Small intestine (tissue), 7 donors: ENCODE measurements at regions not wholly inside any gene's neighbourhood (a gene's known extent, or its start where the extent isn't known, plus 50 kb on each side); places are given as distances from the start of the nearest gene placed in this dataset.
A peak's percentile ranks its signal among the peaks of the same experiment; 100 is the strongest.

Source experiments
- DNase-seq, 2 donors: peaks; one replicate each; pipeline versions ENCODE4 v3.0.0 to v3.0.0-alpha.2; 2013
- FAIRE-seq: peaks from 2 replicates; lab custom pipeline; 2012; peaks lifted over from hg19 to GRCh38; lab: Jason Lieb, UNC
- H3K27ac ChIP-seq, 3 donors: one replicate each; pipeline ENCODE4 v1.5.1; 2013; ENCODE audit warnings: low read length in 2 of 3, mild to moderate bottlenecking in 2 of 3, control low read depth in 1 of 3, inconsistent platforms in 1 of 3, low read depth in 1 of 3, moderate library complexity in 1 of 3
- H3K27me3 ChIP-seq, 3 donors: one replicate each; pipeline ENCODE4 v1.6.1; 2013; ENCODE audit warnings: low read length in 3 of 3, inconsistent platforms in 1 of 3; ENCODE audit not compliant: control insufficient read depth in 3 of 3, insufficient read depth in 3 of 3
- H3K36me3 ChIP-seq, 3 donors: one replicate each; pipeline ENCODE4 v1.6.1; 2013; ENCODE audit warnings: low read length in 3 of 3, inconsistent platforms in 1 of 3, low read depth in 1 of 3, mild to moderate bottlenecking in 1 of 3, moderate library complexity in 1 of 3; ENCODE audit not compliant: control insufficient read depth in 3 of 3, insufficient read depth in 2 of 3
- H3K4me1 ChIP-seq, 3 donors: one replicate each; pipeline ENCODE4 v1.6.1; 2013; ENCODE audit warnings: low read length in 2 of 3, inconsistent platforms in 1 of 3, low read depth in 1 of 3, mild to moderate bottlenecking in 1 of 3, moderate library complexity in 1 of 3; ENCODE audit not compliant: control insufficient read depth in 3 of 3, insufficient read depth in 2 of 3
- H3K4me3 ChIP-seq, 3 donors: one replicate each; pipeline ENCODE4 v1.5.1; 2013; ENCODE audit warnings: low read length in 3 of 3, control low read depth in 1 of 3, inconsistent platforms in 1 of 3, low read depth in 1 of 3, mild to moderate bottlenecking in 1 of 3, moderate library complexity in 1 of 3
- H3K9me3 ChIP-seq, 2 donors: one replicate each; pipeline ENCODE4 v1.6.1; 2013; ENCODE audit warnings: low read depth in 1 of 2, low read length in 1 of 2; ENCODE audit not compliant: control insufficient read depth in 2 of 2, insufficient read depth in 1 of 2
- WGBS, 3 donors: extraction: QIAGEN DNeasy Blood & Tissue Kit; methylation state at CpG; one replicate each; pipeline ENCODE4 v1.1.7; 2013; 5-methylcytosine and 5-hydroxymethylcytosine counted together
- donor health status: healthy with polysubstance abuse.
- donor health status: control.
- donor health status: control.
- donor health status: Bipolar disorder and iron deficiency.
- donor health status: healthy.

- H3K4me1 ChIP-seq = peaks cover 0 to 13% (median 5%) of the 10 kb centered on the region in 3 donors
- FAIRE-seq (no peak), DNase-seq (peak; percentile 70 to 86)
- peak overlapping the region in 1 of 3 donors; percentile 45 for H3K27ac ChIP-seq
- H3K27me3 ChIP-seq = no peaks in the 10 kb centered on the region
- H3K9me3 ChIP-seq = peaks cover 0 to 7% of the 10 kb centered on the region in 2 donors
- no peaks in the 10 kb centered on the region for H3K36me3 ChIP-seq
- no peak overlapping the region for H3K4me3 ChIP-seq
- 12 to 24% (median 14%) methylated on average over 2 of the region's 2 CpGs for WGBS, 3 donors
Measured at GRCh38 chr6:87789198-87789899, 87.3 kb upstream of the AKIRIN2 start.

- no peaks in the 10 kb centered on the region for H3K27me3 ChIP-seq
- no peak overlapping the region for H3K4me3 ChIP-seq
- 84 to 97% (median 97%) methylated on average over 3 of the region's 3 CpGs for WGBS, 3 donors
- no peak overlapping the region for H3K27ac ChIP-seq
- H3K36me3 ChIP-seq = no peaks in the 10 kb centered on the region
- H3K4me1 ChIP-seq = peaks cover 3 to 13% (median 5%) of the 10 kb centered on the region in 3 donors
- DNase-seq (no peak), FAIRE-seq (no peak)
- peaks cover 0 to 7% of the 10 kb centered on the region in 2 donors for H3K9me3 ChIP-seq
Measured at GRCh38 chr6:87788141-87788540, 86.1 kb upstream of the AKIRIN2 start.

- no peak for FAIRE-seq
- Histone ChIP-seq H3K36me3 (no peaks in the 10 kb centered on the region), H3K4me3 (no peak overlapping the region), H3K27ac (no peak overlapping the region), H3K4me1 (peaks cover 3 to 5% (median 4%) of the 10 kb centered on the region in 3 donors), H3K9me3 (peaks cover 0 to 7% of the 10 kb centered on the region in 2 donors), H3K27me3 (no peaks in the 10 kb centered on the region)
- DNase-seq = no peak
- 76 to 90% (median 88%) methylated on average over 2 of the region's 2 CpGs for WGBS, 3 donors
Measured at GRCh38 chr6:87785229-87785862, 83.3 kb upstream of the AKIRIN2 start.

GRCh38 chr6:87784690-87785089 lies 82.7 kb upstream of the AKIRIN2 start:
- Histone ChIP-seq H3K27ac (peak overlapping the region in 1 of 3 donors; percentile 61), H3K9me3 (peaks cover 0 to 7% of the 10 kb centered on the region in 2 donors), H3K27me3 (no peaks in the 10 kb centered on the region), H3K4me3 (no peak overlapping the region), H3K4me1 (peaks cover 2 to 4% (median 3%) of the 10 kb centered on the region in 3 donors), H3K36me3 (no peaks in the 10 kb centered on the region)
- DNase-seq (no peak), FAIRE-seq (no peak)
- WGBS, 3 donors = 58 to 79% (median 66%) methylated on average over 2 of the region's 2 CpGs

- DNase-seq (peak; percentile 24 to 66), FAIRE-seq (no peak)
- H3K4me3 ChIP-seq = no peak overlapping the region
- H3K9me3 ChIP-seq = peaks cover 0 to 7% of the 10 kb centered on the region in 2 donors
- no peaks in the 10 kb centered on the region for H3K27me3 ChIP-seq
- peak overlapping the region in 1 of 3 donors; percentile 61 for H3K27ac ChIP-seq
- H3K4me1 ChIP-seq = peaks cover 0 to 3% (median 0%) of the 10 kb centered on the region in 3 donors
- no peaks in the 10 kb centered on the region for H3K36me3 ChIP-seq
Measured at GRCh38 chr6:87784051-87784450, 82.0 kb upstream of the AKIRIN2 start.

- Histone ChIP-seq H3K36me3 (no peaks in the 10 kb centered on the region), H3K9me3 (peaks cover 0 to 3% of the 10 kb centered on the region in 2 donors), H3K27ac (no peak overlapping the region), H3K27me3 (no peaks in the 10 kb centered on the region), H3K4me1 (peaks cover 0 to 3% (median 0%) of the 10 kb centered on the region in 3 donors), H3K4me3 (no peak overlapping the region)
- 89 to 90% (median 89%) methylated on average over 2 of the region's 2 CpGs for WGBS, 3 donors
- DNase-seq (no peak), FAIRE-seq (no peak)
Measured at GRCh38 chr6:87779542-87779941, 77.5 kb upstream of the AKIRIN2 start.

GRCh38 chr6:87772597-87773530 lies 70.8 kb upstream of the AKIRIN2 start:
- H3K9me3 ChIP-seq = peaks cover 0 to 3% of the 10 kb centered on the region in 2 donors
- peak in 1 of 2 donors; percentile 27 for DNase-seq
- FAIRE-seq = no peak
- H3K27me3 ChIP-seq = no peaks in the 10 kb centered on the region
- no peak overlapping the region for H3K4me3 ChIP-seq
- no peaks in the 10 kb centered on the region for H3K36me3 ChIP-seq
- WGBS, 3 donors = 52 to 61% (median 53%) methylated on average over 6 of the region's 6 CpGs
- H3K4me1 ChIP-seq = peaks cover 0 to 5% (median 0%) of the 10 kb centered on the region in 3 donors
- no peak overlapping the region for H3K27ac ChIP-seq

GRCh38 chr6:87767478-87767877 lies 65.4 kb upstream of the AKIRIN2 start:
- WGBS, 3 donors = 93 to 94% (median 94%) methylated on average over 10 of the region's 10 CpGs
- H3K9me3 ChIP-seq = no peaks in the 10 kb centered on the region
- H3K4me3 ChIP-seq = no peak overlapping the region
- no peaks in the 10 kb centered on the region for H3K27me3 ChIP-seq
- FAIRE-seq (no peak), DNase-seq (no peak)
- H3K4me1 ChIP-seq = no peaks in the 10 kb centered on the region
- no peaks in the 10 kb centered on the region for H3K36me3 ChIP-seq
- H3K27ac ChIP-seq = no peak overlapping the region
